Type B pancreatic cell (in vitro differentiated cells): ENCODE measurements at regions not wholly inside any gene's neighbourhood (a gene's known extent, or its start where the extent isn't known, plus 50 kb on each side); places are given as distances from the start of the nearest gene placed in this dataset.

Source experiments
- DNase-seq: peaks from one replicate; pipeline ENCODE4 v3.0.0; 2021; ENCODE audit warnings: mixed read lengths; ENCODE audit not compliant: unreplicated experiment; ENCODE audit errors: extremely low spot score
- H3K27ac Mint-ChIP-seq: 2 replicates; pipeline ENCODE4 v1.8.0; 2021; ENCODE audit warnings: mild to moderate bottlenecking, mixed read lengths
- H3K27me3 Mint-ChIP-seq: 2 replicates; pipeline ENCODE4 v1.8.0; 2021; ENCODE audit warnings: mixed read lengths
- H3K36me3 Mint-ChIP-seq: 2 replicates; pipeline ENCODE4 v1.8.0; 2021; ENCODE audit warnings: mixed read lengths
- H3K4me1 Mint-ChIP-seq: one replicate; pipeline ENCODE4 v1.8.0; 2021; ENCODE audit warnings: mixed read lengths; ENCODE audit not compliant: unreplicated experiment
- H3K4me3 Mint-ChIP-seq: 2 replicates; pipeline ENCODE4 v1.8.0; 2021; ENCODE audit warnings: mild to moderate bottlenecking, mixed read lengths
- H3K9me3 Mint-ChIP-seq: 2 replicates; pipeline ENCODE4 v1.8.0; 2021; ENCODE audit warnings: mixed read lengths
- TF ChIP-seq, protein P1 (sequence below): fragments of 200-600 bp; sonication (generic); conservative IDR thresholded peaks from 2 replicates; pipeline ENCODE4 v1.5.0; 2021; ENCODE audit warnings: antibody characterized with exemption, mild to moderate bottlenecking

DNA sequence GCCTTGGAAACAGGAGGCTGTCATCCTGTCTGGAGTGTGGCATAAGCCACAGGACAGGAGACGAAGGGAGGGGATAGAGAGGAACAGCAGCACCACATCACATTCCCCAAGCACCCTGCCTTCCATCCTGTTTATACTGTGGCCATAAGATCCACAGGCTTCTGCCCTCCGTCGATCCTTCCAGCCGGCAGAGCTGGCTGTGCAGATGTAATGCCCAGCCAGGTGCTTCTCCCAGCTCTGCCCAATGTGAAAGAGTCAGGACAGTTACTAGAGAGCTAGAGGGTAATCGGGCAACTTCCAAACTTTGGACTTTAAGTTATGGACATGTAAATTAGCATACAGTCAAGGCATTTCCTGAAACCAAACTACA is 368.4 kb downstream of the SOX9 start:
- no peaks in the 10 kb centered on the region for H3K27me3 Mint-ChIP-seq
- H3K9me3 Mint-ChIP-seq, result peaks cover under 1% of the 10 kb centered on the region
- DNase-seq, result no peak
- H3K4me3 Mint-ChIP-seq, result no peak overlapping the region
- peaks cover 17% of the 10 kb centered on the region for H3K36me3 Mint-ChIP-seq
- peaks cover 36% of the 10 kb centered on the region for H3K4me1 Mint-ChIP-seq
- H3K27ac Mint-ChIP-seq, result peak overlapping the region; percentile 46
- TF ChIP-seq, protein P1, sequence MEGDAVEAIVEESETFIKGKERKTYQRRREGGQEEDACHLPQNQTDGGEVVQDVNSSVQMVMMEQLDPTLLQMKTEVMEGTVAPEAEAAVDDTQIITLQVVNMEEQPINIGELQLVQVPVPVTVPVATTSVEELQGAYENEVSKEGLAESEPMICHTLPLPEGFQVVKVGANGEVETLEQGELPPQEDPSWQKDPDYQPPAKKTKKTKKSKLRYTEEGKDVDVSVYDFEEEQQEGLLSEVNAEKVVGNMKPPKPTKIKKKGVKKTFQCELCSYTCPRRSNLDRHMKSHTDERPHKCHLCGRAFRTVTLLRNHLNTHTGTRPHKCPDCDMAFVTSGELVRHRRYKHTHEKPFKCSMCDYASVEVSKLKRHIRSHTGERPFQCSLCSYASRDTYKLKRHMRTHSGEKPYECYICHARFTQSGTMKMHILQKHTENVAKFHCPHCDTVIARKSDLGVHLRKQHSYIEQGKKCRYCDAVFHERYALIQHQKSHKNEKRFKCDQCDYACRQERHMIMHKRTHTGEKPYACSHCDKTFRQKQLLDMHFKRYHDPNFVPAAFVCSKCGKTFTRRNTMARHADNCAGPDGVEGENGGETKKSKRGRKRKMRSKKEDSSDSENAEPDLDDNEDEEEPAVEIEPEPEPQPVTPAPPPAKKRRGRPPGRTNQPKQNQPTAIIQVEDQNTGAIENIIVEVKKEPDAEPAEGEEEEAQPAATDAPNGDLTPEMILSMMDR, result no peak

DNA sequence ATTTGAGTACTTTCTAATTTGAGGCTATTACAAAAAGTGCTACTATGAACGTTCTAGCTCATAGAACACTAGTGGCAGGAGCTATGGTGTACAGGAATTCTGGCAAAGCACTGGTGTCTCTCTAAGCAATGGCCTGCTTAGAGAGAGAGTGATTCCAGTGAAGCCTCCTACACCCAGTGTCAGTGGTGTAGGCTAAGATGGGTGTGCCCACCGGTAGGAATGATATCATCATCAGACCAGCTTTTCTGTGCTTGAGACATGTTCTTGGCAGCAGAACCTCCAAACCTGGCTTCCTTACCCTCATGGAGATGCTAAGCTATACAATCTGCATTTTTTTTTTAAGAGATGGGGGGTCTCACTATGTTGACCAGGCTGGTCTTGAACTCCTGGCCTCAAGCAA is 370.3 kb downstream of the SOX9 start:
- peaks cover 43% of the 10 kb centered on the region for H3K4me1 Mint-ChIP-seq
- DNase-seq, result no peak
- H3K27me3 Mint-ChIP-seq, result no peaks in the 10 kb centered on the region
- H3K27ac Mint-ChIP-seq, result no peak overlapping the region
- H3K9me3 Mint-ChIP-seq, result no peaks in the 10 kb centered on the region
- peaks cover 19% of the 10 kb centered on the region for H3K36me3 Mint-ChIP-seq
- no peak overlapping the region for H3K4me3 Mint-ChIP-seq
- TF ChIP-seq, protein P1, result no peak

DNA sequence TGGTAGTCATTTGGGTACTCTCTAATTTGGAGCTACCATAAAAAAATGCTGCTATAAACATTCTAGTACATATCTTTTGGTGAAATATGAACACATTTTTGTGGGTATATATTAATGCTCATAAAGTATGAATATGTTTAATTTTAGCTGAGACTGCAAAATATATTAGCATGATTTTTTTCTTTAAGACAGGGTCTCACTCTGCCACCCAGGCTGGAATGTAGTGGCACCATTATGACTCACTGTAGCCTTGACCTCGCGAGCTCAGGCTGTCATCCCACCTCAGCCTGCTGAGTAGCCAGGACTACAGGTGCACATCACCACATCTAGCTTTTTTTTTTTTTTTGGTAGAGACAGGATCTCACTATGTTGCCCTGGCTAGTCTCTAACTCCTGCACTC is 371.7 kb downstream of the SOX9 start:
- peak overlapping the region; percentile 1 for H3K27ac Mint-ChIP-seq
- H3K4me1 Mint-ChIP-seq, result peaks cover 45% of the 10 kb centered on the region
- H3K4me3 Mint-ChIP-seq, result no peak overlapping the region
- H3K9me3 Mint-ChIP-seq, result no peaks in the 10 kb centered on the region
- TF ChIP-seq, protein P1, result no peak
- H3K36me3 Mint-ChIP-seq, result peaks cover 27% of the 10 kb centered on the region
- no peaks in the 10 kb centered on the region for H3K27me3 Mint-ChIP-seq
- DNase-seq, result no peak

DNA sequence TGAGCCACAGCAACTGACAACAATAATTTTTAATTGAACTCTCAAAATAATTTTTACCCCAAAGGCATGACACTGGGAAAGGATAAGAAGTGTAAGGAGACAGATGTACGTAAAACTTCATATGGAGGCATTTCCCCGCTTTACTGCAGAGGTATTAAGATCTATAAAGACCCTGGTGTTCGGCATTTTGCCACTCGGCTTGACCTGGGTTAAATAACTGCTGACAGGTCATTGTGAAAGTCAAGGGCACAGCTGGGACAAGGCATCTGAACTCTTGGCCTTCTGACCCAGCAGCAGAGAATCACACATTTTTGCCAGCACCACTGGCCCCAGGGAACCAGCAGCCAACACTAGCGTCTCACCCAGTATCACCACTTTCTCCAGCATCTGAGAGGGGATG is 372.1 kb downstream of the SOX9 start:
- H3K4me1 Mint-ChIP-seq, result peaks cover 44% of the 10 kb centered on the region
- H3K36me3 Mint-ChIP-seq, result peaks cover 27% of the 10 kb centered on the region
- H3K27me3 Mint-ChIP-seq, result no peaks in the 10 kb centered on the region
- no peak overlapping the region for H3K4me3 Mint-ChIP-seq
- H3K9me3 Mint-ChIP-seq, result no peaks in the 10 kb centered on the region
- no peak overlapping the region for H3K27ac Mint-ChIP-seq
- TF ChIP-seq, protein P1, result no peak
- DNase-seq, result no peak

DNA sequence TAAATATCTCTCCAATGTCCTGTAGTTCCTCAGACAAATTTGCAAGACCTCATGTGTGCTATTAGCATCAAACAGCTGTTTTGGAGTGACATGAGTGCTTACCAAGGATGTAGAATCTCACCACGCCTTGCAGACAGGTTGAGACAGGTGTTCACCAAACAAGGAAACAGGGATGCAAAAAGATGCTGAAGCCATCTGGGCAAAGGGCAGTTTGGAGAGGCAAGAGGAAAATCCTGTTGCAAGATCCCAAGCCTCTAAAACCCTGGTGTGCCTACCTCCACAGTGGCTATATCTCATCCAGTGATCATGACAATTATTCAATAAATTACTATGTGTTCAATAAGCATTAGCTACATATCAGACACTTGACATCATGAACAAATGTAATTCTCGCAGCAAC is 373.7 kb downstream of the SOX9 start:
- peaks cover 34% of the 10 kb centered on the region for H3K4me1 Mint-ChIP-seq
- DNase-seq, result no peak
- no peaks in the 10 kb centered on the region for H3K27me3 Mint-ChIP-seq
- peak overlapping the region; percentile 15 for H3K27ac Mint-ChIP-seq
- H3K36me3 Mint-ChIP-seq, result peaks cover 28% of the 10 kb centered on the region
- no peaks in the 10 kb centered on the region for H3K9me3 Mint-ChIP-seq
- H3K4me3 Mint-ChIP-seq, result no peak overlapping the region
- TF ChIP-seq, protein P1, result no peak

DNA sequence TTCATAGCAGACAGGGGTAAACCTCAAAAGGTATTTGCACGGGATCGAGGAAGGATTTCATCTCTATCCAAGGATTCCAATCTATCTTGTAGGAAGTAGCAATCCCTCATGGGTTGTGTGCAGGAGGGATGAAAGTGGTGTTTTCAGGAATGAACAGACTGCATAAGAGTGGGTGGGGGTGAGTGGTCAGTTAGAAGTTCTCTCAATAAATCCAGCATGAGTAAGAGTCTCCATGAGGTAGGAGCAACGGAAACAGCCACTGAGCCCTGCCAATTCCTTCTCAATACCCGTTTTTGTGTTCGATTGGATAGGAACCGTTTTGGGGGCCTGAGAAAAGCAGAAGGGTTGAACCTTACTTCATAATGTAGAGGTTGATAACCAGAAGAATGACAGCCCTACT is 375.6 kb downstream of the SOX9 start:
- DNase-seq, result no peak
- Mint-ChIP-seq H3K9me3 (peaks cover 5% of the 10 kb centered on the region), H3K4me1 (peaks cover 34% of the 10 kb centered on the region), H3K27ac (no peak overlapping the region), H3K27me3 (no peaks in the 10 kb centered on the region), H3K4me3 (no peak overlapping the region), H3K36me3 (peaks cover 27% of the 10 kb centered on the region)
- TF ChIP-seq, protein P1, result no peak
